ENCODE measurements at regions not wholly inside any gene's neighbourhood (a gene's known extent, or its start where the extent isn't known, plus 50 kb on each side); places are given as distances from the start of the nearest gene placed in this dataset.

- H3K27ac Mint-ChIP-seq = no peak overlapping the region
- H3K4me1 Mint-ChIP-seq (ENCODE audit: low read depth) = peaks cover 2% of the 10 kb centered on the region
- no peaks in the 10 kb centered on the region for H3K36me3 Mint-ChIP-seq (ENCODE audit: low read depth)
- DNase-seq (ENCODE audit: low spot score) = no peak
- peaks cover 4% of the 10 kb centered on the region for H3K27me3 Mint-ChIP-seq (ENCODE audit: low read depth)
- H3K4me3 Mint-ChIP-seq = no peak overlapping the region
- no peaks in the 10 kb centered on the region for H3K9me3 Mint-ChIP-seq
Measured at GRCh38 chr5:174324680-174325079, 279.2 kb downstream of the NSG2 start.

GRCh38 chr5:174325431-174325830 lies 279.9 kb downstream of the NSG2 start:
- peaks cover 4% of the 10 kb centered on the region for H3K27me3 Mint-ChIP-seq (ENCODE audit: low read depth)
- no peak overlapping the region for H3K4me3 Mint-ChIP-seq
- no peak overlapping the region for H3K27ac Mint-ChIP-seq
- H3K4me1 Mint-ChIP-seq (ENCODE audit: low read depth) = peaks cover 2% of the 10 kb centered on the region
- no peak for DNase-seq (ENCODE audit: low spot score)
- no peaks in the 10 kb centered on the region for H3K36me3 Mint-ChIP-seq (ENCODE audit: low read depth)
- H3K9me3 Mint-ChIP-seq = no peaks in the 10 kb centered on the region

GRCh38 chr5:174325961-174326360 lies 280.5 kb downstream of the NSG2 start:
- H3K27ac Mint-ChIP-seq = no peak overlapping the region
- H3K27me3 Mint-ChIP-seq (ENCODE audit: low read depth) = peaks cover 4% of the 10 kb centered on the region
- H3K4me1 Mint-ChIP-seq (ENCODE audit: low read depth) = peaks cover 2% of the 10 kb centered on the region
- no peaks in the 10 kb centered on the region for H3K36me3 Mint-ChIP-seq (ENCODE audit: low read depth)
- no peak overlapping the region for H3K4me3 Mint-ChIP-seq
- no peak for DNase-seq (ENCODE audit: low spot score)
- no peaks in the 10 kb centered on the region for H3K9me3 Mint-ChIP-seq

- no peak overlapping the region for H3K27ac Mint-ChIP-seq
- DNase-seq (ENCODE audit: low spot score) = no peak
- H3K27me3 Mint-ChIP-seq (ENCODE audit: low read depth) = peaks cover 4% of the 10 kb centered on the region
- no peak overlapping the region for H3K4me3 Mint-ChIP-seq
- H3K36me3 Mint-ChIP-seq (ENCODE audit: low read depth) = no peaks in the 10 kb centered on the region
- peaks cover 2% of the 10 kb centered on the region for H3K4me1 Mint-ChIP-seq (ENCODE audit: low read depth)
- H3K9me3 Mint-ChIP-seq = no peaks in the 10 kb centered on the region
Measured at GRCh38 chr5:174326372-174326771, 280.9 kb downstream of the NSG2 start.

- H3K9me3 Mint-ChIP-seq = no peaks in the 10 kb centered on the region
- peak; percentile 34 for DNase-seq (ENCODE audit: low spot score)
Measured at GRCh38 chr5:174327317-174327864, 281.9 kb downstream of the NSG2 start.

GRCh38 chr5:174327896-174328295 lies 282.4 kb downstream of the NSG2 start:
- Mint-ChIP-seq H3K27ac (no peak overlapping the region), H3K4me1 (ENCODE audit: low read depth) (peaks cover 2% of the 10 kb centered on the region), H3K36me3 (ENCODE audit: low read depth) (no peaks in the 10 kb centered on the region), H3K9me3 (no peaks in the 10 kb centered on the region), H3K27me3 (ENCODE audit: low read depth) (peaks cover 4% of the 10 kb centered on the region), H3K4me3 (no peak overlapping the region)
- DNase-seq (ENCODE audit: low spot score) = no peak

More at GRCh38 chr5:174327317-174327864, 281.9 kb downstream of the NSG2 start:
- Mint-ChIP-seq H3K4me3 (no peak overlapping the region), H3K27me3 (ENCODE audit: low read depth) (peaks cover 4% of the 10 kb centered on the region), H3K4me1 (ENCODE audit: low read depth) (peaks cover 2% of the 10 kb centered on the region), H3K27ac (no peak overlapping the region), H3K36me3 (ENCODE audit: low read depth) (no peaks in the 10 kb centered on the region)

GRCh38 chr5:174328631-174329299 lies 283.3 kb downstream of the NSG2 start:
- no peaks in the 10 kb centered on the region for H3K36me3 Mint-ChIP-seq (ENCODE audit: low read depth)
- H3K27me3 Mint-ChIP-seq (ENCODE audit: low read depth) = peaks cover 3% of the 10 kb centered on the region
- DNase-seq (ENCODE audit: low spot score) = no peak
- H3K4me3 Mint-ChIP-seq = no peak overlapping the region
- H3K27ac Mint-ChIP-seq = no peak overlapping the region
- peaks cover 2% of the 10 kb centered on the region for H3K4me1 Mint-ChIP-seq (ENCODE audit: low read depth)
- no peaks in the 10 kb centered on the region for H3K9me3 Mint-ChIP-seq

- no peak for DNase-seq (ENCODE audit: low spot score)
- H3K4me3 Mint-ChIP-seq = no peak overlapping the region
- H3K27ac Mint-ChIP-seq = no peak overlapping the region
- H3K27me3 Mint-ChIP-seq (ENCODE audit: low read depth) = no peaks in the 10 kb centered on the region
- no peaks in the 10 kb centered on the region for H3K9me3 Mint-ChIP-seq
- H3K36me3 Mint-ChIP-seq (ENCODE audit: low read depth) = no peaks in the 10 kb centered on the region
- H3K4me1 Mint-ChIP-seq (ENCODE audit: low read depth) = peaks cover 2% of the 10 kb centered on the region
Measured at GRCh38 chr5:174329738-174330137, 284.2 kb downstream of the NSG2 start.

GRCh38 chr5:174335682-174336364 lies 290.3 kb downstream of the NSG2 start:
- Mint-ChIP-seq H3K27ac (no peak overlapping the region), H3K9me3 (no peaks in the 10 kb centered on the region), H3K36me3 (ENCODE audit: low read depth) (no peaks in the 10 kb centered on the region), H3K4me3 (no peak overlapping the region), H3K27me3 (ENCODE audit: low read depth) (peaks cover 14% of the 10 kb centered on the region), H3K4me1 (ENCODE audit: low read depth) (no peaks in the 10 kb centered on the region)
- no peak for DNase-seq (ENCODE audit: low spot score)

- no peak overlapping the region for H3K27ac Mint-ChIP-seq
- H3K27me3 Mint-ChIP-seq (ENCODE audit: low read depth) = peaks cover 14% of the 10 kb centered on the region
- no peaks in the 10 kb centered on the region for H3K4me1 Mint-ChIP-seq (ENCODE audit: low read depth)
- DNase-seq (ENCODE audit: low spot score) = no peak
- H3K36me3 Mint-ChIP-seq (ENCODE audit: low read depth) = no peaks in the 10 kb centered on the region
- no peak overlapping the region for H3K4me3 Mint-ChIP-seq
- H3K9me3 Mint-ChIP-seq = no peaks in the 10 kb centered on the region
Measured at GRCh38 chr5:174336479-174336878, 291.0 kb downstream of the NSG2 start.

GRCh38 chr5:174337276-174338184 lies 292.0 kb downstream of the NSG2 start:
- no peak overlapping the region for H3K27ac Mint-ChIP-seq
- H3K27me3 Mint-ChIP-seq (ENCODE audit: low read depth) = peaks cover 14% of the 10 kb centered on the region
- no peaks in the 10 kb centered on the region for H3K9me3 Mint-ChIP-seq
- no peak overlapping the region for H3K4me3 Mint-ChIP-seq
- no peak for DNase-seq (ENCODE audit: low spot score)
- no peaks in the 10 kb centered on the region for H3K36me3 Mint-ChIP-seq (ENCODE audit: low read depth)
- no peaks in the 10 kb centered on the region for H3K4me1 Mint-ChIP-seq (ENCODE audit: low read depth)

GRCh38 chr5:174338185-174339010 lies 292.9 kb downstream of the NSG2 start:
- H3K27ac Mint-ChIP-seq = no peak overlapping the region
- DNase-seq (ENCODE audit: low spot score) = no peak
- H3K4me1 Mint-ChIP-seq (ENCODE audit: low read depth) = no peaks in the 10 kb centered on the region
- no peak overlapping the region for H3K4me3 Mint-ChIP-seq
- H3K9me3 Mint-ChIP-seq = no peaks in the 10 kb centered on the region
- peaks cover 14% of the 10 kb centered on the region for H3K27me3 Mint-ChIP-seq (ENCODE audit: low read depth)
- H3K36me3 Mint-ChIP-seq (ENCODE audit: low read depth) = no peaks in the 10 kb centered on the region

GRCh38 chr5:174339130-174339529 lies 293.6 kb downstream of the NSG2 start:
- no peaks in the 10 kb centered on the region for H3K9me3 Mint-ChIP-seq
- no peaks in the 10 kb centered on the region for H3K36me3 Mint-ChIP-seq (ENCODE audit: low read depth)
- H3K4me1 Mint-ChIP-seq (ENCODE audit: low read depth) = no peaks in the 10 kb centered on the region
- H3K27ac Mint-ChIP-seq = no peak overlapping the region
- peaks cover 14% of the 10 kb centered on the region for H3K27me3 Mint-ChIP-seq (ENCODE audit: low read depth)
- H3K4me3 Mint-ChIP-seq = no peak overlapping the region
- no peak for DNase-seq (ENCODE audit: low spot score)
